ENCODE measurements at regions not wholly inside any gene's neighbourhood (a gene's known extent, or its start where the extent isn't known, plus 50 kb on each side); places are given as distances from the start of the nearest gene placed in this dataset.
"Not testable (repeated sequence)": the region's sequence is repeated elsewhere in the genome, so short reads cannot be mapped to it uniquely, and the experiment has no call there.

DNA sequence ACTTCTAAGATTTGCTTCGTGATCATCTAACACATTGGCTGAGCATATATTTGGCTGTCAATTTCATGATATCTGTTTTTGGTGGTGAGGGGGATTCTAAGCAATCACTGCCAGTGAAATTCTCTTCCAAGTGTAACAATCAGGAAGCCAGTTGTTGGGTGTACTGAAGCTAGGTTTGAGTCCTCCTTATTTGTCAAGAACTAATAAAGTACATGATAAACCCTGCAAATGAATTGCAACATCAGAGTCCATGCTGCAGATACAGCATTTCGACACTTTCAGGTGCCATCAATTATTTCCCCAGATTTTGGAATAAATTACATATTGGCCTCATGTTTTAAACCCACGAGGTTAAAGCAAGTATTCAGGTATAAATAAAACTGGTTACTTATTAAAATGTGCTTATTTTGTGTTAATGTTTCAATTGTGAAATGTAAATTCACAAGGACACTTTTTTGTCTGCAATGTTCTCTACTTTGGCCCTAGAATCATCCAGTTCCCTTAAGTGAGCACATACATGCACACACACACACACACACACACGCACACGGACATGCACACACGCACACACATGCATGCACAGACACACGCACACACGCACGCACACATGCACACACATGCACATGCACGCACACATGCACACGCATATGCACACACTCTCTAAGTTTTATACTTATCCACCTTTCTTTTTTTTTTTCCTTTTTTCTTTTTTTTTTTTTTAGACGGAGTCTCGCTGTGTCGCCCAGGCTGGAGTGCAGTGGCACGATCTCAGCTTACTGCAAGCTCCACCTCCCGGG is 510.2 kb upstream of the KLF6 start:
- DNase-seq (ENCODE audit: low spot score) = no peak

DNA sequence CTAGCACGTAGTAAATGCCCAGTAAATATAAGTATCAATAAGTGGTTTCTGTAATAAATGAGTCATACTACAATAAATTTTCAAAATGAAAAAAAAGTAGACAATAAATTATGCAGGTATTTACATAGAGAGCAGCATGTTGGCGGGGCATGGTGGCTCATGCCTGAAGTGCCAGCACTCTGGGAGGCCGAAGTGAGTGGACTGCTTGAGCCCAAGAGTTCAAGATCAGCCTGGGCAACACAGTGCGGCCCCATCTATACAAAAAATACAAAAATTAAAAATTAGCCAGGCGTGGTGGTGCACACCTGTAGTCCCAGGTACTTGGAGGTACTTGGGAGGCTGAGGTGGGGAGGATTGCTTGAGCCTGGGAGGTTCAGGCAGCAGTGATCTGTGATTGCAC is 509.3 kb upstream of the KLF6 start:
- no peak for DNase-seq (ENCODE audit: low spot score)

DNA sequence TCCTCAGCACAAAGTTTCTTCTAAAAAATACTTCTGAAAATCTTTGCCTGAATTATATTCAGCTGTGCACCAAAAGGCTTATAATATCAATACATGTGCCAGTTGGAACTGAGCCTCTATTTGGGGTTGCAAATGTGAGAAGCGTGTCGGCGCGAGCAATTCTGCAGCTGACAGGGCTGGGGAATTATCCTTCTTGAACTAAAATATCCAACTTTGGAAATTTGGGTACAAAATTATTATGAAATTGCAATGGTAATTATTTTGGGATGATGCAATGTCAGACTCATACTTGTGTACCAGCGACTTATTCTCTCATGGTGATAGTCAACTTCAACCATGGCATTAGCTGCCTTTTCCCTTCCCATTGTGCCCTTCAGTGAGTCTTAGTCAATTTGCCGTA is 507.0 kb upstream of the KLF6 start:
- DNase-seq (ENCODE audit: low spot score) = no peak

DNA sequence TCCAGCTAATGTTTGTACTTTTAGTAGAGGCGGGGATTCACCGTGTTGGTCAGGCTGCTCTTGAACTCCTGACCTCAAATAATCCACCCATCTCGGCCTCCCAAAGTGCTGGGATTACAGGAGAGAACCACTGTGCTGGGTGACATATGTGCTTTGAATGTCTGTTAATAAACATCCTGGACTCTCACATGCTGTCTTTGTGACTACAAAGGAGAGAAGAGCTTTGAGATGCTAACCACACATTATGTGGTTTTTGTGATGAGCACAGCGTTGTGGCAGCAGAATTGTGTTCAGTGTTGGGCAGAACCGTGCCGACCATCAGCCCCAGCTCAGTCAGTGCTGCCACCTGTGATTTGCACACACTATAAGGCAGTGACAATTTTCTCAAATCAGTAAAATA is 500.1 kb upstream of the KLF6 start:
- DNase-seq (ENCODE audit: low spot score) = no peak

DNA sequence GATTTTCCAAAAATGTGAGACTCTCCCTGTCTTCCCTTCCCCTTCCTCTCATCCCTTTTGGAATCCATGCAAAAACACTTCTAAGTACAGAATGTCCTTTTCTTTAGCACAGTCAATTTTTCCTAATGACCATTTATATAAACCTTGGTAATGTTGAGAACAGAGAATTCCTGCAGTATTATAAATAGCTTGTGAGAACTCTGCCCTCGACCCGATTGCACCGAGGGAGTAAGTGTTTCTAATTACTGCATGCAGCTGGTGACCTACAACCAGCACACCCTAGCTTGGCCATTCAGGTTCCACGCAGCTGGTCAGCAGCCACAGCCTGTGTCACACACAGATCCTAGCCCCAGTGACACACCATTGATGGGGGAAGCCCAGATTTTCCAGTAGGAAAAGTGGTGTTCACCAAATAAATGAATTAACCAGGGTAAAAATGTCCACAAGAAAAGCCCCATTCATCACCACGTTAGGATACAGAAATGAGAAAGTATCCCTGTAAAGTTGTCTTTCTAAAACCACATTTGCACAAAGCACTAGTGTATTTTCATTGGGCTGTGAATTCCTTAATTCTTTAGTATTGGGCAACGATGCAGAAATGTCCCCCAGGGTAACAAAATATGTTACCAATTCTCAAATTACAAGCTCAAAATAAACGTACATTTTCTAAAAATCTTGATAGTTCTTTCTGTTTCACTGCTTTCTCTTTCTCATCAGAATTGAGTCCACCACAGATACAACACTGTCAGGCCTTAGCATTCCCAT is 499.0 kb upstream of the KLF6 start:
- DNase-seq (ENCODE audit: low spot score) = no peak

DNA sequence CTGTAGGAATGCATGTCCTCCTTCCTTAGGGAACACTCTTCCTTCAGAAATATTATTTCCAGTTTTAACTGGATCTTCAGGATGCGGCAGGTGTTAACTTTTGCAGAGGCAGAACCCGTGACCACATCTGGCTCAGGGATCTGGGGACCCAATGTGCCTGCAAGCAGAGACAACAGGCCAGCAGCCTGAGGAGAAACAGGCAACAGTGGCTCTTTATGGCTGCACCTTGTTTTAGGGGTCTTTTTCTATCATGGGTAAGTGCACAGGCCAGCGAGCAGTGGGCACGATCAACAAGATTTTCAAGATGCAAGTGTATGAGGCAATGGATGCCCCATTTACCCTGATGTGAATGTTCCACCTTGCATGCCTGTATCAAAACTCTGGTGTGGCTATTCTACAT is 497.5 kb upstream of the KLF6 start:
- DNase-seq (ENCODE audit: low spot score) = no peak

DNA sequence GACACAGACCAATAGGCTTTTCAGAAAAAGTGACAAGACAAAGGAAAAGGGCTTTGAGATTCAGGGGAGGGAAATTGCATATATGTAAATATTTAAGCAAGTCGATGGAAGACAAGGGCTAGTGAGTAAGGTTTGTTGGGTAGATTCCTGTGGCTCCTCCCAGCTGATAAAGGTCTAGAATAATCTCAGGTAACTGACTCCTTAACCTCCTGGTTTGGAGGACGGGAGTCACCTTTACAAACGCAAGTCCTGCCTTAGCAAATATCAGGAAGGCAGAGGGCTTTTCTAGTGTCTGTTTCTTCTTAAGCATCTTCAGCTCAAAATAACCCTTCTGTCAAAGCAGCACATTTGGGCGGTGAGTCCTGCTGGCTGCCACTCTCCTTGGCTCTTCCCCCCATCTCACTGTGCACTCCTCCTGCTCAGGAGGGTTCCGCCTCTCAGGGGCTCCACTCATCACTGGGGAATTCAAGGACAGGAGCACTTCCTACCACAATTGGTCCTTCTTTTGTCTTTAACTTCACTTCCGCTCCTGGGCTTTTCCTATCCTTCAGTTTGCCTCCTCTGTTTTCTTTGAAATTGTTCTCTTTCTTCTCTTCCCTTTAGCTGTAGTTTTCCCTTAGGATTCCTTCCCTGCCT is 496.3 kb upstream of the KLF6 start:
- no peak for DNase-seq (ENCODE audit: low spot score)

DNA sequence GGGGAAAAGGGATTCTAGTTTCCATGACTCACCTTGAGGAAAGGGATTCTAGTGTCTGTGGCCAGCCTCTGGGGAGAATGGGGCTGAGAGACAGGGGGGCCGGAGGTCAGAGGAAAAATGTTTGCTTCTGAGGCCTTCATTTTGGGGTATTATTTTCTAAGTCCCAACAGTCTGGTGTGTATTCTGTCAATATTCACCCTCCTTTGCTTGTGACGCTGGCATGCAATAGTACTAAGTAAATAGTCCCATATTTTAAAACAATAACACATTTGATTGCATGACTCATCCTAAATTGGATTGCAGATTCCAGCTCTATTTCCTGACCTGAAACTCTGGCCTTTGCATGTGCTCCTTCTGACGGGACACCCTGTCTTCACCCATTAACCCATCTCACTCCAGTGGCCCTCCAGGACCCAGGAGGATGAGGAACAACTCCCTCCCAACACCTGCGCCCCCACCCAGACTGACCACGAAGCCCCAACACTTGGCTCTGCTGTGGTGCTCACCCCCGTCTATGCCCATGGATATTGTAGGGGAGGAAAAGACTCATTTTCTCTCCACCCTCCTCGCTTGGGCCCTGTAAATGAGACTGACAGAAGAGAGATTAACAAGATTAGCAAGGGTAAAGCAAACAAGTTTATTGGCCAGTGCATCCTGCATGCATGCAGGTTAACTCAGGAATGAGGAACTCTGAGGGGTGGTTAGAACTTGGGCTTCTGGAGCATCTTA is 495.6 kb upstream of the KLF6 start:
- DNase-seq (ENCODE audit: low spot score) = no peak

DNA sequence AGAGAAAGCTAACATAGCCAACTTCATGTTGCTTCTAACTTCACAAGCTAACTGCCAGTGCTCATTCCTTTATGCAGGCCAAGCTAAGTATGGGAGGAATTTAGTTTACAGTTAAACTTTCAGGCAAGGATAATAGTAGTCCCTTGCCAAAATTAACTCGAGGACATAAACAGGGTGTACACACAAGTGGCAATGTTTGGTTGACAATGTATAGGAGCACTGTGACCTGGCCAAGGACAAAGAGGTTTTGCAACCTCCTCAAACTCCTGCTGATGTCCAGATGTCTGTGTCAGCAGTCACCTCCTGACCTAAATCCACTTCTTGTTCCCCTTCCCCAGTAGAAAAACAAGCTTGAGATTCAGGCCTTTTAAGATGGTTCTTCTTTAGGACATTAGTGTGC is 494.6 kb upstream of the KLF6 start:
- DNase-seq (ENCODE audit: low spot score) = no peak

DNA sequence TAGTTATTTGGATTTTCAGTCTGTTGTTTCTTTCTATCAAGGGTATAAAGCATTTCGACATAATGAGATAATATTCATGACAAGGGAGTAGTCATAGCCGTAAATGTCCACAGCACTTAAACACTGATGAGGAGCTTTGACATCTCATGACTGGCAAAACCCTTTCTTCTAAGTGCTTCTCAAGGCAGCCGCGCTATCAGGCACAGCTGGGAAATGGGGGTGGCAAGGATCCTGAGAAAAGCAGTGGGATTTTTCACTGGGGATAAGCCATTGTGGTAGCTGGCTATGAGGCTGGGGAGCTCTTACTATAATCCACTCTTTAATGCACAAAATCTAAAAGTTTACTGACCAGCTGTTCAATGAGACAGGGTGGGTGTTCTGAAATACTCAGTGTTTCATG is 493.2 kb upstream of the KLF6 start:
- no peak for DNase-seq (ENCODE audit: low spot score)

DNA sequence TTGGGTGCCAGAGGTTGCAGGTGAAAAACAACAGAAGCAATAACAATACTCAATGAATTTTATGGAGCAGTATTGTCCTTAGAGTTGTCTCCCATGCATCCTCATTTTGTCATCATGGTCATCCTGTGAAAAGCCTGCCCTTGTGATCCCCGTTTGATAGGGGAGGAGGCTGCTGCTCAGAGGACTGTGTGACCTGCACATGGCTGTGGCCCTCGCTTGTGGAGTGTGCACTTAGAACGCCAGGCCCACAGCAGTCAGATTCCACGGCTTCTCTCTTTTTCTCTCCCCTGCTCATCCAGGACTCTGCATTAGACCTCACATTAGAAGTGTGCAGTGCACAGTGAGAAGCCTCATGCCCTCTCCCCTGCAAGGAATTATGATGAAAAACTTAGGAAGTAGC is 491.1 kb upstream of the KLF6 start:
- no peak for DNase-seq (ENCODE audit: low spot score)

DNA sequence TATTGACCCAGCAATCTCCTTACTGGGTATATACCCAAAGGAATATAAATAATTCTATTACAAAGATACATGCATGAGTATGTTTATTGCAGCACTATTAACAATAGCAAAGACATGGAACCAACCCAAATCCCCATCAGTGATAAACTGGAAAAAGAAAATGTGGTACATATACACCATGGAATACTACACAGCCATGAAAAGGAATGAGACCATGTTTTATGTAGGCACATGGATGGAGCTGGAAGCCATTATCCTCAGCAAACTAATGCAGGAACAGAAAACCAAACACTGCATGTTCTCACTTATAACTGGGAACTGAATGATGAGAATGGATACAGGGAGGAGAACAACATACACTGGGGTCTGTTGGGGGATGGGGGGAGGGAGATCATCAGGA is 489.7 kb upstream of the KLF6 start:
- not testable (repeated sequence) for DNase-seq (ENCODE audit: low spot score)

DNA sequence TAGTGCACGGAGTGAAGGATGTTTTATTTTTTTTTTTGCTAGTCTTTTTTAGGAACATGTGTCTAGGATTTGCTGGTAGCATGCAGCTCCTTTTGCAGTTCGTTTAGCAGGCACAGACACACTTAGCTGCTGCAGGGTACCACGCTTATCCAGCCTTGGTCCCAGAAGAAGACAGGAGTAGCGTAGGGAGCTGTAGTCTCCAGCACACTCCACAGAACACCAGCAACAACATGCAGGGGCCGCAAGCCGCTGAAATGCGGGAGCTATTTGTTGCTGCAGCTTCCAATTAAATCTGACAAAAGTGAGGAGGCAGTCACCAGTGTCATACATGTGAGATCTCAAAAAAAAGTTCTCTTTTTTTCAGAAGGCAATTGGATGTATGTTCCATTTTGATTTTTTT is 486.2 kb upstream of the KLF6 start:
- no peak for DNase-seq (ENCODE audit: low spot score)

DNA sequence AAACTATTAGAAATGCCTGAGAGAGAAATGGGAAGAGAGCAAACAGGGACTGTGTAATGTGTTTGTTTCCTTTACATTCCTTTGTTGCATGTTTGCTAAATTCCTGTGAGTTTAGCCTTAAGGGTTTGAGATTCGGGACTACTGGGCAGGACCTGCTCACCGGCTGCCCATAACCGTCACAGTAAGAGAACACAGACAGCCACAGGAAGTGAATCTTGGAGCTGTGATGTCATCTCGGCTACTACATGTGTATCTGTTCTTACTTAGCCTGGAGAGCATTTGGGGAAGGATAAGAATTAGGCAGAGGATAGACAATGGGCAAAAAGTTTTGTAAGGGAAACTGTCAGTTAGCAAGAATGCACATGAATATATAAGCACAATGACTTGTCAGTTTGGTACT is 485.1 kb upstream of the KLF6 start:
- DNase-seq (ENCODE audit: low spot score) = peak; percentile 20

DNA sequence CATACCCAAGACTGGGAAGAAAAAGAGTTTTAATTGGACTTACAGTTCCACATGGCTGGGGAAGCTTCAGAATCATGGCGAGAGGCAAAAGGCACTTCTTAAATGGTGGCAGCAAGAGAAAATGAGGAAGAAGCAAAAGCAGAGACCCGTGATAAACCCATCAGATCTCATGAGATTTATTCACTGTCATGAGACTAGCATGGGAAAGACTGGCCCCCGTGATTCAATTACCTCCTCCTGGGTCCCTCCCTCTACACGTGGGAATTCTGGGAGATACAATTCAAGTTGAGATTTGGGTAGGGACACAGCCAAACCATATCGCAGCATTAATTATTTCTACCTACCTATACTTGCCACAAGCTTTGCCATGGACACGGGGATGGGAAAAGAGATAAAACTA is 483.5 kb upstream of the KLF6 start:
- not testable (repeated sequence) for DNase-seq (ENCODE audit: low spot score)

DNA sequence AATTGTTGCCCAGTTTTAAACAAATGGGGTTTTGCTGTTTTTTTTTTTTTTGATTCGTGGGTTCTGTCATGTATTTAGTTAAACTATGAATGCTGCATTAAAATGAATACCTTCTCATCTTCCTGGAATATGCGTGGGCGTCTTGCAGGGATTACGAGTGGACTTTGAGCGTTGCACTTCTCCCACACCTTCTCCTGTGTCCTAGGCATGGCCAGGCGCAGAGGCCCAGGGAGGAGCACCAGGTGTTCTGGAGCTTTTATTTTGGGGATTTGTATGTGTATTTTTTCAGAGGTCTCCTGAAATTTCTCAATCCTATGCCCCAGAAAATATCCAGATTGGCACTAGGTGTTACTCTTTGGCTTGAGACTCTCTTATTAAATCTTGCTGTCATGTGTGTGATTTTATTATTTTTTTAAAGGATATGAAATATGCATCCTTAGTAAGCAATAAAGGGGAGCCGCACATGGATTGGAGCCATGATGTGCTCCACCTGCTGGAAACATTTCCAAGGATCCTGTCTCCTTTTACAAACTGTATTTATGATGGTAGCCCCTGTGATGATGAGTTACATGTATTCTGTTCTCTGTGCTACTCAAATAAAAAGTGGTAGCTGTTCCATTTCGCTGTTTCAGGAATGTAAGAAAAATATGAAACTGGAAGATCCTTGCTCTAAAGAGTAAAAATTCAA is 482.2 kb upstream of the KLF6 start:
- peak; percentile 30 for DNase-seq (ENCODE audit: low spot score)

DNA sequence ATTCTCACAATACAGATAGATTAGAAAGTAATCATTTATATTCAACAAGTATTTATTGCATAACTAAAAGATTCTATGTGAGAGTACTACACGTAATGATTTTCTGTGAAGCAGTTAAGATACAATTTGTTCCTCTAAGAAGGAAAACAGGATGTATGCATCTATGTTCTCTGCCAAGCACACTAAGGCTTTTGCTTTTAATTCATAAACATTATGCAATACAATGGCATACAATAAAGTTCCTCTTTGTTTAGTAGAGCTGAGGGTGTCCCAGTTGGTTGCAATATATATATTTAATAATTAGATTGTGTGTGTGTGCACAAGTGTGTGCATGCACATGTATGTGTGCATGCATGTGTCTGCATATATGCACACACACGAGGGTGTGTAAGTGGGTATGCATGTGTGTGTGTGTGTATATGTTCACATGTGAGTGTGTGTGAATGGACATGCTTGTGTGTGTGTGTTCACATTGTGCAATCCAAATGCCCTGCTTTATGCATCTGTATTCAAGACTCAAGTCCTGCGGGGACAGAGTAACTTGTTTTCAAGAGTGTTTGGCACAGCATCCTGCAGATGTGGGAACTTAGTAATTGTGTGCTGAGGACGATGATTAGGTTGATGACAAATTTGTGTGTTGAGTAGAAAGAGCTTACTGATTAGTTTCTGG is 481.5 kb upstream of the KLF6 start:
- DNase-seq (ENCODE audit: low spot score) = no peak

DNA sequence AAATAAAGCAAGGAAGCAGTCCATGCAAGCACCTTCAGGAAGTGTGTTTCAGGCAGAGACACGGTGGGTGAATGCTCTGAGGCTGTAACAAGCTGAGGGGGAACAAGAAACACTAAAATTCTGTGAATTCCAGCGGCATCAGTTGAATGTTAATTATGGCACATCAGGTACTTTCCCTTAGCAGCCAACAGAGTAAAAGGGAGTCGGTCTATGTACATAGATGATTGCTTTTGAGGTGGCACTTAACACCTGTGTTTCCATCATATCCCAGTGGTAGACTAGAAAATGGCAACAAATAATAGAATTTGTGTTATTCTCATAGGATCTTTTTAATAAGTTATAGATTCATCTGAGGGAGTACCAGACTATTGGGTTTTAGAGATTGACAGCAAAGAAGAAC is 481.0 kb upstream of the KLF6 start:
- no peak for DNase-seq (ENCODE audit: low spot score)

DNA sequence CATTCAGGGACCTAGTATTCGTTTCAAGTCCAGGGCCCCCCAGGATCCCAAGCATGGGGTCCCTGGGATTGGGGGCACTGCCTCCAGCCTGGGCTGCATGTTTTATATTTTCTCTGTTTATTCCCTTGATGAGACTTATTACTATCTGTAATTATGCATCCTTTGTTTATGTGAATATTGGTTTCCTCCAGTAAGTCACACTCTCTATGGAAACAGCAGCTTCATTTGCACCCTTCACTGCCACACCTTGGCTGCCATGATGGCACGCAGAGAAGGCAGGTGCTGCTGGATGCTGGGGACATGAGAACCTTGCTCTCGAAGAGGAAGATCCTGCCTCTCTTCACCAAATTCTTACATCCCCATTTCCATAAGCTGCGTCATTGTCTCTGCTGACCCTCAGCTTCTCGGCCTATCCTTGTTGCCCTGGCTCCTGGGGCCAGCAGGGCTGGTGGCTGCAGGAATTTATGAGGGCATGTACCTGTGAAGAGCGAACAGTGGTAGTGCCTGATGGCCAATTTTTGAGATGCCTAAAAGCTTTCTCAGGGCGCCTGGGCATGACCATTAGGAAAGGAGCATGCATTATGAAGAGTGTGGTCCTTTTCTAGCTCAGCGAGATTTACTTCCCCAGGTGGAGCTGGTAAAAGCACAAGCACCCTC is 479.3 kb upstream of the KLF6 start:
- DNase-seq (ENCODE audit: low spot score) = no peak

DNA sequence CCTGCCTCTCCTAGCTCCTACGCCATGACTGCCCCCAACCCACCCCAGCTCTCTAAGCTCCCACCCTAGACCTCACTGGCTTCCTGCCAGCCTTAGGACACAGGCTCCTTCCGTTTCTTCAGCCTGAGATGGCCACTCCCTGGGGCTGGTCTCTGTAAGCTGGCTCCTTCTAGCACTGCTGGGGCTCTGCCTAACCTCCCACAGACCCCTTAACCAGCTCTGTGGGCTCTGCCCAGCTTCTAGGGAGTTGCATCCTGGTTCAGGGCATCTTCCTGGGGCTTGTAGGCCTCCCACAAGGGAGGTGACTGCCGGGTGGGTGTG is 478.6 kb upstream of the KLF6 start:
- DNase-seq (ENCODE audit: low spot score) = no peak

All from RKO (cell line).